H1 (cell line): ENCODE measurements at regions not wholly inside any gene's neighbourhood (a gene's known extent, or its start where the extent isn't known, plus 50 kb on each side); places are given as distances from the start of the nearest gene placed in this dataset.

Source experiments
- CTCF ChIA-PET: fragments of 300-600 bp; sonication (Branson Sonifier 250); formaldehyde crosslinking; loops from one replicate; lab custom pipeline; 2021; ENCODE audit not compliant: partially characterized antibody; lab: Charles Lee
- POLR2A ChIA-PET: fragments of 300-600 bp; sonication (Branson Sonifier 250); formaldehyde crosslinking; loops from one replicate; lab custom pipeline; 2021; ENCODE audit warnings: inconsistent platforms; ENCODE audit not compliant: partially characterized antibody; lab: Charles Lee
- DNase-seq, 2 experiments: peaks; one replicate each; pipeline versions ENCODE4 v3.0.0 to v3.0.0-alpha.2; 2010 to 2022; ENCODE audit warnings: low spot score in 2 of 2, low read depth in 1 of 2, mixed read lengths in 1 of 2
- FAIRE-seq: peaks from 2 replicates; lab custom pipeline; 2011; peaks lifted over from hg19 to GRCh38; lab: Jason Lieb, UNC
- H2AFZ ChIP-seq: 2 replicates; pipeline ENCODE4 v1.8.1; 2012; ENCODE audit warnings: low read length, inconsistent platforms
- H2AK5ac ChIP-seq: 2 replicates; pipeline ENCODE4 v1.6.1; 2013; ENCODE audit warnings: low read depth, low read length
- H2BK120ac ChIP-seq: replicated peaks from 2 replicates; pipeline ENCODE3; 2013; ENCODE audit warnings: low read depth, low read length, inconsistent platforms
- H2BK12ac ChIP-seq: 2 replicates; pipeline ENCODE4 v1.6.1; 2013; ENCODE audit warnings: low read depth, low read length
- H2BK15ac ChIP-seq: 2 replicates; pipeline ENCODE4 v1.6.1; 2013; ENCODE audit warnings: low read length
- H2BK20ac ChIP-seq: 2 replicates; pipeline ENCODE4 v1.6.1; 2013; ENCODE audit warnings: low read length
- H2BK5ac ChIP-seq: 2 replicates; pipeline ENCODE4 v1.6.1; 2013; ENCODE audit warnings: low read depth, low read length
- H3K14ac ChIP-seq: 2 replicates; pipeline ENCODE4 v1.6.1; 2013; ENCODE audit warnings: inconsistent platforms; ENCODE audit not compliant: insufficient read length
- H3K18ac ChIP-seq: 2 replicates; pipeline ENCODE4 v1.6.1; 2013; ENCODE audit warnings: low read length; ENCODE audit errors: extremely low read depth
- H3K23ac ChIP-seq: 2 replicates; pipeline ENCODE4 v1.6.1; 2013; ENCODE audit warnings: inconsistent platforms; ENCODE audit not compliant: insufficient read length
- H3K23me2 ChIP-seq: 2 replicates; pipeline ENCODE4 v1.6.1; 2013; ENCODE audit warnings: low read depth, low read length
- H3K27ac ChIP-seq: 2 replicates; pipeline ENCODE4 v1.6.1; 2011; ENCODE audit warnings: low read depth, low read length, inconsistent platforms
- H3K27me3 ChIP-seq, 4 experiments: replicated peaks in 1 of 4; 1 replicate in 1 of 4; 2 replicates in 3 of 4; pipeline versions ENCODE4 v1.6.1 to v1.8.1; 2011 to 2013; ENCODE audit warnings: low read length in 3 of 4, mild to moderate bottlenecking in 3 of 4, inconsistent platforms in 2 of 4, mixed read lengths in 2 of 4, moderate library complexity in 1 of 4; ENCODE audit not compliant: control insufficient read depth in 3 of 4, insufficient read depth in 3 of 4; ENCODE audit errors: extremely low read depth in 1 of 4
- H3K36me3 ChIP-seq, 4 experiments: 2 replicates each; pipeline versions ENCODE4 v1.6.1 to v1.8.1; 2011 to 2013; ENCODE audit warnings: mild to moderate bottlenecking in 4 of 4, low read length in 3 of 4, moderate library complexity in 2 of 4, control low read depth in 1 of 4, inconsistent platforms in 1 of 4; ENCODE audit not compliant: insufficient read depth in 4 of 4, control insufficient read depth in 2 of 4
- H3K4ac ChIP-seq: replicated peaks from 2 replicates; pipeline ENCODE3; 2013; ENCODE audit warnings: low read length, low read depth, mixed read lengths, inconsistent platforms; ENCODE audit not compliant: insufficient read length
- H3K4me1 ChIP-seq, 4 experiments: replicated peaks in 1 of 4; 1 replicate in 1 of 4; 2 replicates in 3 of 4; pipeline versions ENCODE4 v1.6.1 to v1.8.1; 2011 to 2013; ENCODE audit warnings: low read length in 3 of 4, inconsistent platforms in 2 of 4, mixed read lengths in 1 of 4; ENCODE audit not compliant: insufficient read depth in 4 of 4, control insufficient read depth in 3 of 4
- H3K4me2 ChIP-seq, 2 experiments: 2 replicates each; pipeline versions ENCODE4 v1.6.1 to v1.8.1; 2011 to 2013; ENCODE audit warnings: low read depth in 2 of 2, low read length in 2 of 2, control low read depth in 1 of 2, inconsistent platforms in 1 of 2, mild to moderate bottlenecking in 1 of 2; ENCODE audit not compliant: insufficient read depth in 1 of 2
- H3K4me3 ChIP-seq, 4 experiments: fragments of 200-600, 300-600 bp in 1 of 4; sonication (generic), shearing (Covaris generic), sonication (Bioruptor Twin) in 1 of 4; 2 replicates each; pipeline versions ENCODE4 v1.5.1 to v1.8.1; 2011 to 2016; ENCODE audit warnings: low read length in 4 of 4, low read depth in 3 of 4, control low read depth in 2 of 4, inconsistent platforms in 2 of 4, mild to moderate bottlenecking in 2 of 4, mixed read lengths in 1 of 4, moderate library complexity in 1 of 4; ENCODE audit not compliant: insufficient read depth in 2 of 4; ENCODE audit errors: extremely low read depth in 1 of 4
- H3K56ac ChIP-seq: replicated peaks from 2 replicates; pipeline ENCODE3; 2013; ENCODE audit warnings: low read depth, mild to moderate bottlenecking, mixed read lengths, low read length, inconsistent platforms; ENCODE audit not compliant: insufficient read length
- H3K79me1 ChIP-seq: 2 replicates; pipeline ENCODE4 v1.6.1; 2013; ENCODE audit warnings: low read depth, low read length, control low read depth
- H3K79me2 ChIP-seq, 2 experiments: 2 replicates each; pipeline versions ENCODE4 v1.6.1 to v1.8.1; 2012 to 2013; ENCODE audit warnings: low read length in 2 of 2, mild to moderate bottlenecking in 2 of 2, inconsistent platforms in 1 of 2; ENCODE audit not compliant: insufficient read depth in 2 of 2, control insufficient read depth in 1 of 2
- H3K9ac ChIP-seq, 4 experiments: replicated peaks in 1 of 4; 1 replicate in 1 of 4; 2 replicates in 3 of 4; pipeline versions ENCODE4 v1.6.1 to v1.8.1; 2011 to 2013; ENCODE audit warnings: low read depth in 3 of 4, low read length in 3 of 4, control low read depth in 2 of 4, mild to moderate bottlenecking in 2 of 4, moderate library complexity in 2 of 4, inconsistent platforms in 1 of 4; ENCODE audit errors: extremely low read depth in 1 of 4
- H3K9me3 ChIP-seq, 2 experiments: 2 replicates each; pipeline versions ENCODE4 v1.6.1 to v1.8.1; 2012 to 2013; ENCODE audit warnings: mild to moderate bottlenecking in 2 of 2, moderate library complexity in 2 of 2, control low read depth in 1 of 2, inconsistent platforms in 1 of 2, low read depth in 1 of 2, low read length in 1 of 2, mixed read lengths in 1 of 2; ENCODE audit not compliant: insufficient read depth in 2 of 2
- H4K20me1 ChIP-seq, 2 experiments: replicated peaks in 1 of 2; 2 replicates each; pipeline versions ENCODE3 to v1.8.1; 2011 to 2013; ENCODE audit warnings: inconsistent platforms in 2 of 2, low read length in 2 of 2, mild to moderate bottlenecking in 1 of 2; ENCODE audit not compliant: insufficient read depth in 2 of 2, control insufficient read depth in 1 of 2
- H4K5ac ChIP-seq: 2 replicates; pipeline ENCODE4 v1.6.1; 2013; ENCODE audit warnings: low read length, low read depth, mixed read lengths, inconsistent platforms; ENCODE audit not compliant: insufficient read length
- H4K8ac ChIP-seq: 2 replicates; pipeline ENCODE4 v1.8.0; 2013; ENCODE audit warnings: mild to moderate bottlenecking, moderate library complexity, low read length, inconsistent platforms; ENCODE audit not compliant: insufficient read depth; ENCODE audit errors: extremely low read depth
- H4K91ac ChIP-seq: replicated peaks from 2 replicates; pipeline ENCODE3; 2013; ENCODE audit warnings: low read length, mixed read lengths, inconsistent platforms; ENCODE audit not compliant: insufficient read length
- ASH2L ChIP-seq: fragments of 200-600, 300-600 bp; sonication (generic); IDR thresholded peaks from one replicate; pipeline ENCODE4 v1.7.1; 2017; ENCODE audit warnings: low read length
- CHD7 ChIP-seq: fragments of 300-600 bp; sonication (generic); IDR thresholded peaks from 2 replicates; pipeline ENCODE4 v1.7.1; 2012; ENCODE audit warnings: low read length, moderate library complexity, mild to moderate bottlenecking, inconsistent platforms; ENCODE audit not compliant: insufficient replicate concordance

GRCh38 chr4:79253168-79253567 is 72.7 kb downstream of the NAA11 start:
- Histone ChIP-seq H3K23me2 (no peaks in the 10 kb centered on the region), H3K56ac (no peak overlapping the region), H3K9me3 (peaks cover 2 to 4% of the 10 kb centered on the region in 2 experiments), H3K18ac (no peak overlapping the region), H3K27me3 (no peaks in the 10 kb centered on the region), H3K79me1 (no peaks in the 10 kb centered on the region), H3K36me3 (no peaks in the 10 kb centered on the region), H3K4me3 (no peak overlapping the region), H3K23ac (no peak overlapping the region), H2AFZ (no peak overlapping the region), H4K91ac (no peak overlapping the region), H4K20me1 (no peaks in the 10 kb centered on the region), H2BK120ac (no peak overlapping the region), H3K4me2 (no peak overlapping the region), H4K8ac (no peak overlapping the region), H3K4me1 (no peaks in the 10 kb centered on the region), H3K14ac (no peak overlapping the region), H2BK5ac (no peak overlapping the region), H2BK20ac (no peak overlapping the region), H4K5ac (no peak overlapping the region), H2AK5ac (no peak overlapping the region), H3K9ac (no peak overlapping the region), H2BK12ac (no peak overlapping the region), H3K4ac (no peak overlapping the region), H2BK15ac (no peak overlapping the region), H3K79me2 (no peaks in the 10 kb centered on the region), H3K27ac (no peak overlapping the region)
- DNase-seq = no peak
- CTCF ChIA-PET = no interaction called here
- no peak for FAIRE-seq
- POLR2A ChIA-PET = no interaction called here
- TF ChIP-seq ASH2L (no peak), CHD7 (no peak)
